ENCODE measurements at regions not wholly inside any gene's neighbourhood (a gene's known extent, or its start where the extent isn't known, plus 50 kb on each side); places are given as distances from the start of the nearest gene placed in this dataset.

DNA sequence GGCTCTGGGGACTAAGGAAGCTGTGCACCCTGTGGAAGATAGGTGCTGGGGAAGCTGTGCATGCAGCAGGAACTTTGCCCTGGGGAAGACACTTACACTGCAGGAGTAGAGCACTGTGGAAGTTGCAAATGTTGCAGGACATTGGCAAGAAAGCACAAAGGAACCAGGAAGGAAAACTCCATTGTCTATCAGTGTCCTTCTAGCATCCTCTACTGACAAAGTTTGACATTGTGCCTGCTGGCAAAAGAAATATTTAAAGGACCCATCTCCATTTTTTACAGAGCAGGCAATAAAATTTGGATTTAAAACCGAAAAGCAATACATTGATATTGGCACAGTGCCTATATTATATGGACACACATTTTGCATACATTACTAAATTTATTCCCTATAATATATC, 394.1 kb downstream of the PBX1 start:
- Histone ChIP-seq H3F3A (replicated peaks; ENCODE audit: insufficient read depth) (no peaks in the 10 kb centered on the region), H3K4me1 (ENCODE audit: control insufficient read depth in 1 of 2, insufficient read depth in 2 of 2, low read depth in 1 of 2, low read length in 1 of 2) (no peaks in the 10 kb centered on the region), H2AFZ (ENCODE audit: low read depth) (no peak overlapping the region), H3K4me3 (ENCODE audit: low read depth in 2 of 2, low read length in 1 of 2) (no peak overlapping the region), H3K9me3 (no peaks in the 10 kb centered on the region; the same call in 1 of the 2 replicates), H3K27me3 (ENCODE audit: insufficient read depth) (no peaks in the 10 kb centered on the region), H3K9me2 (no peaks in the 10 kb centered on the region), H3K9ac (no peak overlapping the region), H4K20me1 (ENCODE audit: insufficient read depth) (no peaks in the 10 kb centered on the region), H3K27ac (ENCODE audit: low read depth in 2 of 2, low read length in 1 of 2) (no peak overlapping the region), H3K4me2 (no peak overlapping the region), H3K79me2 (ENCODE audit: insufficient read depth) (no peaks in the 10 kb centered on the region), H3K36me3 (replicated peaks in 1 of 2; ENCODE audit: control insufficient read depth in 1 of 2, insufficient read depth in 2 of 2, low read length in 1 of 2) (no peaks in the 10 kb centered on the region)
- no peak for DNase-seq
- TF ChIP-seq RAD21 (IDR thresholded peaks at IDR 0.05; ENCODE audit: low read length) (0 out of 2 replicates have a peak, but pooled peaks have one; percentile 9), SIN3A (IDR thresholded peaks at IDR 0.05; ENCODE audit: borderline replicate concordance, low read depth, low read length) (no peak)
- CTCF ChIA-PET = no interaction called here
- WGBS (ENCODE audit: low lambda C conversion rate) = 9% methylated on average over 1 of the region's 1 CpG
- POLR2A ChIA-PET = no interaction called here

GRCh38 chr1:164951508-164951907, 392.5 kb downstream of the PBX1 start:
- no peak overlapping the region for H3K27ac ChIP-seq (ENCODE audit: low read depth in 2 of 2, low read length in 1 of 2)
- CTCF ChIA-PET = no interaction called here
- no peak for DNase-seq
- H2AFZ ChIP-seq (ENCODE audit: low read depth) = no peak overlapping the region
- H3K4me1 ChIP-seq (ENCODE audit: control insufficient read depth in 1 of 2, insufficient read depth in 2 of 2, low read depth in 1 of 2, low read length in 1 of 2) = no peaks in the 10 kb centered on the region
- no peaks in the 10 kb centered on the region for H3K79me2 ChIP-seq (ENCODE audit: insufficient read depth)
- H4K20me1 ChIP-seq (ENCODE audit: insufficient read depth) = no peaks in the 10 kb centered on the region
- no peak overlapping the region for H3K9ac ChIP-seq
- H3K9me2 ChIP-seq = no peaks in the 10 kb centered on the region
- POLR2A ChIA-PET = no interaction called here
- 28% methylated on average over 3 of the region's 3 CpGs for WGBS (ENCODE audit: low lambda C conversion rate)
- TF ChIP-seq NFIC (IDR thresholded peaks at IDR 0.05; ENCODE audit: borderline replicate concordance) (no peak), GABPA (IDR thresholded peaks at IDR 0.05; ENCODE audit: low read depth) (no peak), MAX (IDR thresholded peaks at IDR 0.05; ENCODE audit: low read depth) (no peak), ELF1 (IDR thresholded peaks at IDR 0.05) (no peak), MXI1 (IDR thresholded peaks at IDR 0.05; ENCODE audit: low read depth, low read length) (no peak), RXRA (IDR thresholded peaks at IDR 0.05; ENCODE audit: borderline replicate concordance, low read depth) (no peak), FOSL2 (IDR thresholded peaks at IDR 0.05; ENCODE audit: borderline replicate concordance, low read depth) (no peak), FOXJ3 (CRISPR knock-in tag; IDR thresholded peaks at IDR 0.05) (no peak), EP300 (IDR thresholded peaks at IDR 0.05; ENCODE audit: borderline replicate concordance in 1 of 2, low read depth in 1 of 2, low read length in 1 of 2) (no peak), MEF2A (IDR thresholded peaks at IDR 0.05; ENCODE audit: borderline replicate concordance, low read depth) (no peak), ZBTB33 (IDR thresholded peaks at IDR 0.05; ENCODE audit: borderline replicate concordance, low read depth) (no peak), USF1 (IDR thresholded peaks at IDR 0.05; ENCODE audit: borderline replicate concordance, low read depth) (no peak), YY1 (IDR thresholded peaks at IDR 0.05; ENCODE audit: low read depth) (no peak), RFX5 (IDR thresholded peaks at IDR 0.05; ENCODE audit: low read length) (no peak), REST (IDR thresholded peaks at IDR 0.05; ENCODE audit: low read depth, low read length) (no peak), CTCF (IDR thresholded peaks at IDR 0.05) (no peak)
- H3F3A ChIP-seq (replicated peaks; ENCODE audit: insufficient read depth) = no peaks in the 10 kb centered on the region
- H3K4me2 ChIP-seq = no peak overlapping the region
- peaks cover 4% of the 10 kb centered on the region for H3K9me3 ChIP-seq
- H3K36me3 ChIP-seq (replicated peaks in 1 of 2; ENCODE audit: control insufficient read depth in 1 of 2, insufficient read depth in 2 of 2, low read length in 1 of 2) = no peaks in the 10 kb centered on the region
- H3K27me3 ChIP-seq (ENCODE audit: insufficient read depth) = no peaks in the 10 kb centered on the region
- no peak overlapping the region for H3K4me3 ChIP-seq (ENCODE audit: low read depth in 2 of 2, low read length in 1 of 2)
